ENCODE measurements at regions not wholly inside any gene's neighbourhood (a gene's known extent, or its start where the extent isn't known, plus 50 kb on each side); places are given as distances from the start of the nearest gene placed in this dataset.
"Not testable (repeated sequence)": the region's sequence is repeated elsewhere in the genome, so short reads cannot be mapped to it uniquely, and the experiment has no call there.

DNA sequence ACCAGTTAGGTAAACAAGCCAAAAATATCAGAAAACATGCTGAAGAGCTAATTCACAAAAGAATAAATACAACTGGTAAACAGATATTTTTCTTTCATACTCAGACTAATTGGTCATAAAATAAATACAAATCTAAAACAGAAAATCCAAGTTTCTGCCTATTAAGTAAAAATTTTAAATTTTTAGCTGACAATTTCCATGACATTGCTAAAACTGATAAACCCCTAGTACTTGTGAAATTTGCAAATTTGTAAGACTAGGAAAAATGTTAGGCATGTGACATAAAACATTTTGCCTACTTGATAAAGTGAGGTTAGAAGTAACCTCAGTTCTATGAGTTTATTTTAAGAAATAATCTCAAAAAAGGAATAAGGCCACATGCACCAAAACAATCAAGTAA is 356.1 kb downstream of the LRATD1 start:
- DNase-seq (ENCODE audit: low read depth): no peak

DNA sequence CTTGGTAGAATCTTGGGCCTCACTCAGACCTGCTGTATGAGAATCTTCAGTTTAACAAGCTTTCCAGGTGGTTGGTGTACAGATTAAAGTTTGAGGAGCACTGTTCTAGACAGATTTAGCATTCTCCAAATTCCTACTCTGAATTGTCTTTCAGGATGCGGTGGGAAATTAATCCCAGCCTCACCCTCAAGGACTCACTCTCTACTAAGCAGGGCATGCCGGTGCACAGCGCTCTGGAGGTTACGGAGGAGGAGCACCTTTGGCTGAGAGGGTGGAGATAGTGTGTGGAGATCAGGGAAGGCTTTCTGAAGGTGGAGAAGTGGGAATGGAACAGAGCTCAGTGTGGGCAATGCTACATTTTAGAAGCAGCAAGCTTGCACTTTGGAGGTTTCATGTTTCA is 359.2 kb downstream of the LRATD1 start:
- DNase-seq (ENCODE audit: low read depth): no peak

DNA sequence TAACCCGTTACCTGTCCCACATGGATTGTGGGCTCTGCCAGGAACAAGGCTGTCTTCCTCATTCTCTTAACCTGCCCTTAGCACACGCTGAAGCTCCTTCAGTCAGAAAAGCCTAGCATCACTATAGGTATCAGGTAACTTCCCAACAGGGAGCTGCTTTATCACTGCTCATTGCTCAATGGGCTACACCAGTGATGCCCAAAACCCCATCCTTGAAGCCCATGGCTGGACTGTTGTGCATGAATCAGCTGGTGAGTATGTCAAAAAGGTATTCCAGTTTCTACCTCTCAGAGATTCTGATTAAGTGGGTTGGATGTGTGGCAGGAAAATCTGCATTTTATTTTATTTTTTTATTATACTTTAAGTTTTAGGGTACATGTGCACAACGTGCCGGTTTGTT is 362.2 kb downstream of the LRATD1 start:
- DNase-seq (ENCODE audit: low read depth): no peak

DNA sequence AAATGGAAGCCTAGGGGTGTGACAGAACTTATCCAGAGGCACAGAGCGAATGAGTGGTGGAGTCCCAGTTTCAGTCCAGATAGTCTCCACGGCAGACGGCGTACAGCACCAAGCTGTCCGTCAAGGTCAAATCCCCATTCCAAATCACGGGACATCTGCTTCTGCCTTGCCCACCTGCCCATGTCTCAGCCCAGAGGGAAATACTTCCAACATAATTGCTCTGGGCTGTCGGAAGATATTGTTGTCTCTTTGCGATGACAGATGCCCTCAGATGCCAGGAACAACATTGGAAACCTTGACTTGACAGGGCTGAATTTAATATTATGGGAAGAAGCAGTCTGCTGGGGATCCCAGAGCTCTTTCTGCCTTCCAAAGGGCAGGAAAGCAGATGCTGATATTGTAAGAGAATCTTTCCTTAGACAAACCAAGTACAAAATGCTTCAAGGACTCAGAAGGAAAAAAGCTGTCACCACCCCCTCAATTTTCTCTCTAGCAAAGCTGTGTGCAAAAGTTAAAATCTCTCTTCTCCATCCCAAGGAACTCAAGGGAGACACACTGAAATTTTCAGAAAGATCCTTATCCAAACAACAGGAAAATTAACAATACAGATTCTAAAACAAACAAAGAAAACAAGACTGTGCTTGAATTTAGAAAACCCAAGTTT is 364.0 kb downstream of the LRATD1 start:
- no peak for DNase-seq (ENCODE audit: low read depth)

DNA sequence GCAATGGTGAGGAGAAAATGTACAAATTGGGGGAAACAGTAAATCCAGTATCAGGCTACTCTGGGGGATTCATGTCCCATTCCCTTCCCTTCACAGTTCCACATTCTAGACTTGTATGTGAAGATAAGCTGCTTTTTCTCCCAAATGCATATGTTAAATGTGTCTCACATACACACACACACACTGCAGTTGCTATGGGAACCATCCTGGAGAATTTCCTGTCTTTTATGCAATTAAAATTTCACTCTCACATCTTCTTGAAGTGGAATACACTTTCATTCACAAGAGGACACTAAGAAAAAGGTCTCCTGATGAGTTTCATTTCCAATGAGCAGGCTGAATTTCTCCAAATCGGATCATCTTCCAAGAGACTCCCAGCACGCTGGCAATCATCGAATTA is 366.0 kb downstream of the LRATD1 start:
- DNase-seq (ENCODE audit: low read depth): no peak

DNA sequence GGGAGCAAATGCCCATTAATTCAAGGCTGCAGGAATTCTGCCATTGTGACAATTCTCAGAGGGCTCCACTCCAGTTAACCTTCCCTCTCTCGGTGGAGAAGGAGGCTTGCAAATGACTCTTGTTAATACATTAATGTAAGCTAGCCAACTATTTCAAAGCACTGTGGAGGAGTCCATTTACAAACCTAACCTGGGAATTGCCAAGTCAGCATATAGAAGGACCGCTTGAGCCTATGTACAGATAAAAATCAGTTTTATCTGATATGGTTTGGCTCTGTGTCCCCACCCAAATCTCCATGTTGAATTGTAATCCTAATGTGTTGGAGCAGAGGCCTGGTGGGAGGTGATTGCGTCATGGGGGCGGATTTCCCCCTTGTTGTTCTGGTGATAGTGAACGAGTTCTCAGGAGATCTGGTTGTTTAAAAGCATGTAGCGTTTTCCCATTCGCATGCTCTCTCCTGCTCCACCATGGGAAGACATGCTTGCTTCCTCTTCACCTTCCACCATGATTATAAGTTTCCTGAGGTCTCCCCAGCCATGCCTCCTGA is 366.7 kb downstream of the LRATD1 start:
- DNase-seq (ENCODE audit: low read depth): no peak

DNA sequence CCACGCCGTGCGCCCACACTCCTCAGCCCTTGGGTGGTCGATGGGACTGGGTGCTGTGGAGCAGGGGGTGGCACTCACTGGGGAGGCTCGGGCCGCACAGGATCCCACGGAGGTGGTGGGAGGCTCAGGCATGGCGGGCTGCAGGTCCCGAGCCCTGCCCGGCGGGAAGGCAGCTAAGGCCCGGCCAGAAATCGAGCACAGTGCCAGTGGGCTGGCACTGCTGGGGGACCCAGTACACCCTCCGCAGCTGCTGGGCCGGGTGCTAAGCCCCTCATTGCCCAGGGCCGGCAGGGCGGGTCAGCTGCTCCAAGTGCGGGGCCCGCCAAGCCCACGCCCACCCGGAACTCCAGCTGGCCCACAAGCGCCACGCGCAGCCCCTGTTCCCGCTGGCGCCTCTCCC is 370.0 kb downstream of the LRATD1 start:
- not testable (repeated sequence) for DNase-seq (ENCODE audit: low read depth)

DNA sequence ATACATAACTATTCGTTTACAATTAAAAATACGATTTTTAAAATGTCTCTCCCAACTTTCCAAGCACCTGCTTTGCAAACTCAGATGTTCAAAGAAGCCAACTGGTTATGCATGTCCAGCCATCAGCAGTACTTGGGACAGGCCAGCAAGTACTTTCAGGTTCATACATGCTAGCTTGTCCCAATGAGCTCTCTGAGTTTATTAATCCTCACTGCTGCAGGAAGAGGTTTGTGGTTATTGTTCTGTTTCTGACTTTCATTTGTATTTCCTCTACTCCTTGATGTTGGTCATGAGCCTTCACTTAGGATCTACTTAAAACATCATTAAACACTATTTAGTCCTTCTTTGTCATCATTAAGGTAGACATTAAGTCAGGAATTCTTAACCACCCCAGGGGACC is 374.1 kb downstream of the LRATD1 start:
- no peak for DNase-seq (ENCODE audit: low read depth)

DNA sequence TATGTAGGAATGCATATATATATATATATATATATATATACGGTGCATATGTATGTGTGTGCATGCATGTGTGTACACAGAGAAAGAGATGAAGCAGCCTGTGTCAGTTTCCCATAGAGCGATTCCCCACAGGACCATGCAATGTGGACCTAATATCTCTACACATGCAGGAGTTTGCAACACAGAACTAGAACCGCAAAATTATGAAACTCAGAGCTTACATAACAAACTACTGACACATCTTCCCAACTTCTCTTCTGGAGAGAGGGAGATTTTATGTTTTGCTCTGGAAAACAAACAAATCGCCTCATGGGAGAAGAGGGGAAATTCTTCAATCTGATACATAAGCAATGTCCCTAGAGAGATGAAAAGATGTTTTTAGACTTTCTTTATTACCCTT is 377.2 kb downstream of the LRATD1 start:
- no peak for DNase-seq (ENCODE audit: low read depth)

DNA sequence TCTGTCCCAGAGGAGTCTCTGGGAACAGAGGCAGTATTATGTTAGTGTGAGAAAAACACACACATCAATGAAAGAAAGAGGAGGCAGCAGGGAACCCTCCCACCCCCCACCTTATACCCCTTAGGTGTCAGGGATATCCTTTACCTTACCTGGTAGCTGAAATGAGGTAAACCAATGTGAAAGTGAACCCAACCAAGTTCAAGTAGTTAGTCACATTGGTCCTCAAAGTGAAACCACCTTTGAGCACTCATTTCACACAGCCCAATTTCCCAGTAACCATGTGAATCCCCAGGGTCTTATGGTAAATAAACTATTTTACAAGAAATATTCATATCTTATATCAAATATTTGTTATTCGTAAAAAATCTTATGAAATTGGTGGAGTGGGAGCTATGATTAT is 377.8 kb downstream of the LRATD1 start:
- DNase-seq (ENCODE audit: low read depth): no peak

DNA sequence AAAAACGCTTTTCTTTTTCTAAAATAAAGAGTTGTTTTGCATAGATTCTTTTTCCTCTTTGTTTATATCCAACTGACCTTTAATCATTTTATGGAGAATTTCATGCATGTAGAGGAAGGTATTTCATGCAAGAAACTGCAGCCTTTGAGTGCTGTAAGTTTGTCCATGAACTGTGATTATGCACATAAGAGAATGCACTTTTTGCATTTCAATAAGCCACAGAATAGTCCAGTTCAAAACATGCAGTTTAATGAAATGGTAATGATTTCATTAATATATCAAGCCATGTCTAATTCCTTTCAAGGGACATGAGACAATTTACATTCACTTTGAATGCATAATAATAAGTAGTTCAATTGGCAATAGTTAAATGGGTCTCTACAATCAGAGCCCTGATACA is 386.3 kb downstream of the LRATD1 start:
- DNase-seq (ENCODE audit: low read depth): no peak

DNA sequence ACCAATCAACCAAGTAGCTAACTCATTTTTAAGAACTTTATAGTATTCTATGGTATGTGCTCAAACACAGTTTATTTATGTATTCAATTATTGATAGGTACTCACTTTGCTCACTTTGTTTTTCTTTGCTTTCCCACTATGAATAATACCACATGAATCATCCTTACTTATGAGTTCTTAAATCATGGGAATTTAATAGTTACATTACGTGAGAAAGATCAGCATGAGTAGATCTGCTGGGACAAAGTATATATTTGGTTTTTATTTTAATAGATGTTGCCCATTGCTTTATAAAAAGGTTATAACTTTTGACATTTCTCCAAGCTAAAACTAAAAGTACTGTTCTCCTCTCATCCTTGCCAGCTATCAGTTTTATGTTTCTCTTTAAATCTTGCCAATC is 390.7 kb downstream of the LRATD1 start:
- DNase-seq (ENCODE audit: low read depth): no peak

DNA sequence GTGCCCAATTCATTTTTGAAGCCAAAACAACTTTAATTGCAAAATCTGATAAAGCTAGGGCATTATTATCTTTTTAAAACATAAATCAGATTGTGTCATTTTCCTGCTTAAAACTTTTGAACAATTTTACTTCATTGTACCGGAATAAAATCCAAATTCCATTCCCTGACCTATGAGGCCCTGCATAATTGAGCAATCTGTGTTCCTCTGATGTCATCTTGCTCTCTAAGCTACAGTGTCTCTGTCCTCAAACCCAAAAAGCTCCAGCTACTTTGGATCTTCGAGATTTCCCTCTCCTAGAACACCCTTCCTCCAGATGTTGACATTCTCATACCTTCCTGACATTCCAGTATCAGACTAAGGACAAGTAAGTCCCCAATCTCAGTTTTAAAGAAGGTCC is 395.9 kb downstream of the LRATD1 start:
- no peak for DNase-seq (ENCODE audit: low read depth)

DNA sequence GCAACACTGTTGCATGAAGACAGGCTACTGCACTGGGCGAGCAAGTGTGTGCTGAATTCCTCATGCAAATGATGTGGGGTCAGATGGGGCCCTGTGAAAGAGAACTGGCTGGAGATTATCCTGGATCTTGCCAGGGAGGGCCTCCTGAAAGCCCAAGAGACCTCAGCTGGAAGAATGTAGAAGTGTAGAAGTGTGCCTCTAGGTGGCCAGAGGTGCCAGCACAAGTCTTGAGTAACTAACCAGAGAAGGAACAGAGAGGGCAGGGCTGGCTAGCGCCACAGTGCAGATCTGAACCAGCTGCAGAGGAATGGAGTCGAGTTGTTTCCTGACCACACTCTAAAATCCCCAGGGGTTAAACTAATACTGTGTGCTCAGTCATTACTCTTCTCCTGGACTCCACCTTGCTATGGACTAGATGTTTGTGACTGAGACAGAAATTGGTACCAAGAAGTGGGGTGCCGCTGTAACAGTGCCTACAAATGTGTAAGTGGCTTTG is 399.3 kb downstream of the LRATD1 start:
- no peak for DNase-seq (ENCODE audit: low read depth)

DNA sequence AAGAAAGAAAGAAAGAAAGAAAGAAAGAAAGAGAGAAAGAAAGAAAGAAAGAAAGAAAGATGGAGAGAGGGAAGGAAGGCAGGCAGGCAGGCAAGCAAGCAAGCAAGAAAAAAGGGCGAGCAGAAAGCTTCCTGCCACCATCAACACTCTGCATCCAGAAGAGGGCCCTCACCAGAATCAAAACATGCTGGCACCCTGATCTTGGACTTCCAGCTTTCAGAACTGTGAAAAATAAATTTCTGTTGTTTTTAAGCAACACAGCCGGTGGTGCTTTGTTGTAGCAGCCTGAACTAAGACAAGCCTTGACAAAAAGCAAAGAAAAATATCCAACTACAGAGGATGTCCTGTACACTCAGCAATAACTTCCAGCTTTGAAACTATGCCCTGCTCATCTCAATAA is 401.7 kb downstream of the LRATD1 start:
- no peak for DNase-seq (ENCODE audit: low read depth)

DNA sequence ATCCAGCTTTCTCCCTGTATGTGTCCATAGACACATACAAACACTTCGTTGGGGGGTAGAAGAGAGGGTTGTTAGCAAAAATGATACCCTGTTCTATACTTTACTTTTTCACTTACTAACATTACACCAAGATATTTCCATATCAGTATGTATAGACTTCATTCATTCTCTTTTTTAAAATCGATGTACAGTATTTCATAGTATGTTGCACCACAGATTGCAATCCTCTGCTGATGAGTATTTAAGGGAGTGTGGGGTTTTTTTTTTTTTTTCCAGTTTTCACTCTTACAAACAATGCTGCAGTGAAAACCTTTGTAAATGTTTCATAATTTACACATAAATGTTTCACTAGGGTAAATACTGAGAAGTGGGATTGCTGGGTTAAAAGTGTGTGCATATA is 402.3 kb downstream of the LRATD1 start:
- no peak for DNase-seq (ENCODE audit: low read depth)

DNA sequence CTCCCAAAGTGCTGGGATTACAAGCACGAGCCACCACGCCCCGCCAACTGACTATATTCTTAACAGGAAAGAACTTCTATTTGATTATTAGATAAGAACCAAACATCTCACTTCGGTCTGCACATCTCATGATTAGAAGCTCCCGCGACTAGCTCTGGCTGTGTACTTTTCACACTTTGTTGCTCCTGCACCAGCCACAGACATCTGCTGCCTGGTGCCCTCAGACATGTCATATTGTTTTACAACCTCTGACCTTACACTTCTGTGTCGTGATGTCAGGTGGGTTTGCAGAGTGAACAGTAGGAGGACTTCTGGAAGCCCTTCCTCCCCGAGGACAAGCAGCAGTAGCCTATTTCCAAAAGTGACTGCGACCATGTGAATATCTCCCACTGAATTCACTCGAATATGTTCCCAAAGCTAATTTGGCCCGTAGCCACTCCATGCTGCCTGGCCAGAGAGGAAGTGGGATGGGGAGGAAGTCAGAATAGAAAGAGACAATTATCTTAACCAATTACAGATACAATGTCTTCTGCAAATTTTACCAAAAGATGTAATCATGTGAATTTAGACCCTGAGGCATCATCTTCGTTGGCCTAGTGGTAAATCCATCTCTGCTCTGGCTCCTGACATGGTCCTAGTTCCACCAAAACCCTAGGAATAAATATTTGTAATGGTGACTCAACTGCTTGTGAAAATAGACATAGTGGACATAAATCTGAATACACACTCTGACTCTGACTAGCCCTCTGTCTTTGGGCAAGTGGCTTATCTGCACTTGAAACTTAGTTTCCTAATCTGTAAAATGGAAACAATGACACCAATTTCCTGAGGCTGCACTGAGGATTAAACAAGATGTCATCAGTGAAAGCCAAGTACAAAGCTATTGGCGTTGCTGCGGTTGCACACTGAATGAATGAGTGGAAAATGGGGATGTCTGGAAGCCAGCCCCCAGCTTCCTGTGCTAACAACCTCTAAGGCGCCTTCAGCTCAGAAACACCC is 406.1 kb downstream of the LRATD1 start:
- no peak for DNase-seq (ENCODE audit: low read depth)

DNA sequence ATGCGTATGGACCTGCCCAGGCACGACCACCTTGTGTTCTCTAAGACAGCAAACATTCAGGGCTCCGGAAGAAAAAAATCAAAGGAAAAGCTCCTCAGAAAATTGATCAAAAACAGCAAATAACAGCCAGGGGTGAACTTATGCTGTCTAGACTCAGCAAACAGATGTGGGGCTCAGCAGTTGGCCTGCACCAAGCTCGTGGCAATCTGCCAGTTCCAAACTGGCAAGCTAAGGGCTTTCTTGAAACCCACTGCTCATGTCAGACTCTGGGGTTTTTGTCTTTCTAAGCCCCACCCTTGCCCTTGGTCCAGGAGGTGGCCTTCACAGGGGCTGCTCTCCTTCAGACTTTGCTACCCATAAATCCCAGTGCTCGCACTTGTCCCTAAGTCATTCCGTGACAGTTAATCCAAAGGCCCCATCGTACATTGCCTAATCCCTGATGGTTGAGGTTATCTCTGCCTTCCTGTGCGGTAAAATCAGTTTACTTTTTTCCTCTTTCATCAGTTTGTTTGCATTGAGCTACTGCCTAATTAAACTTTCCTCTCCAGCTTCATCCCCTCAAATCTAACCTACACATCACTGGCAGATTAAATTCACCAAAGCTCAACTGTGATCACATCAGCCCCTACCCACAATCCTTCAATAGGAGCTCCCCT is 408.0 kb downstream of the LRATD1 start:
- no peak for DNase-seq (ENCODE audit: low read depth)

DNA sequence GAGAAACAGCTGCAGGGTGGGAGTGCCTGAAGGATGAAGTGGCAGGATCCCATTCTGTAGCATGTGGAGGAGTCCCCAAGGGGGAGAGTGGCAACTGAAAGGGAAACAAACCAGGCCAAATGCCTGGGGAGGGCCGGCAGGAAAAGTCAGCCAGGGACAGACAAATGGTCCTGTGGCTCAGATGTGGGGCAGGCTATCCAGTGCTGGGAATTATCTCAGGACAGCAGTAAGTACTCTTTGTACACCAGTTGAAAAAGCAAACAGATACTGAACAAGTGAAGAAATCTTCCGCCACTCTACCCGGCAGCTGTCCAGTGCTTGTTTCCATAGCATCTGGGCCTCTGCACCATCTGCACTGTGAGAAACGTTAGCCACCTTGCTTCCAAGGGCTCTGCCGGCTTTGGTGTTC is 408.9 kb downstream of the LRATD1 start:
- DNase-seq (ENCODE audit: low read depth): no peak

DNA sequence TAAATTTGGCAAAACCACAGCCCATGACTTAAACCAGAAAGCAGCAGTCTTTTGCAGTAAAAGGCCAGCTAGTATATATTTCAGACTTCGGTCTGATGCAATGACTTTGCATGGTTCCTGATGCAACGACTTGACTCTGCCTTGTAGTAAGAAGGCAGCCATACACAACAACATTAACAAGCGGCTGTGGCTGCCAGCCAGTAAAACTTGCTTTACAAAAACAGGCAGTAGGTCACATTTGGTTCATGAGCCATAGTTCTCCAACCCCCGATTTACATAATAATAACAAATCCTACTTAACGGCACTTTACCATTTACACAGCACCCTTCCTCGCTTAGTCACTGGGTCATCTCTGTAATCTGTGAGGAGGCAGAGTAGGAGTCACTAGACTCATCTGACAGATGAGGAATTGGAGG is 410.3 kb downstream of the LRATD1 start:
- no peak for DNase-seq (ENCODE audit: low read depth)

DNA sequence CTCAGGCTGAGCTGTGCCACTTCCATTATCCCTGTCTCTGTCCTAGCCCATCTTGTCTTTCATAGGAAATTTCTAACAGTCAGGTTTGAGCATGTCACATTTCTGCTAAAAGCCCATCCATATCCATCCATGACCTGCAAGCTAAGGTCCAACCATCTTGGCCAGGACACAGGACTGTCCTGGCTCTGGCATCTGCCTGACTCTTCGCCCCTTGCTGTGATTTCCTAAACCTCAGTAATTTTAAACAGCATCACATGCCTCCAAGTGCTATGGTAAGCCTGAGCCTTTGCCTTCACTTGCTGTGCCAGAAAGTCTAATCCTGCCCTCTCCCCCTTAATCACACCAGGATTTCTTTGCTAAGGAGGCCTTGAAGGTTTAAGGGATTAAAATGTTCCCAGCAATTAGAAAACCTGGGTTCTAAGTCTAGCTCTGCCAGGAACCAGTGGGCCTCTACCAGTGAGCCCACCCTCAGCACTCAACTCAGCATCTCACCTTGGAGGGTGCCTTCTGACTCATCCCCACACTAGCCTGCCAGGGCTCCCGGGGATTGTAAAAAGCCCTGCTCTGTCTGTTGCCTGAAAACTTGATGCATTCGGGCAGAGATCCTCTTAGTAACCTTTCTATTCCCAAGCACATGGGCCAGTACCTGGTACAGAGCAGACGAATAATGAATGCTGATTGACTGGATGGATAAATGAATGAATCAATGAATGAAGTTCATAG is 411.0 kb downstream of the LRATD1 start:
- DNase-seq (ENCODE audit: low read depth): no peak

DNA sequence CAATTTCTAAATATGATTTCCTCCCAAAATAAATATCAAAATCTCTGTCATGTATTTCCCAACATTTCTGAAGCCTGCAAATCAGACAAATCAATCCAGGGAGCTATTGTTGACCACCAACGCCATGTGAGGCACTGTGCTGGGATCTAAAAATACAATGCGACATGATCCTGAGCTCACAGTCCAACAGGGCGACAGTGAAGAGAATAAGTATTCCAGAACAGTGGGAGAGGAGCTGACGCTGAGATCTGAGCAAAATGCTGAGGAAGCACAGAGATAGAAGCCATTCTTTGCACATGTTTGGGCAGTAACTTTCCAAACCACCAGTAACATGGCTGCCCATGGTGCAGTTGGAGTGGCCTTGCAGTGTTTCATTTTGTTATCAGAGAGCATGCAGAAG is 412.5 kb downstream of the LRATD1 start:
- no peak for DNase-seq (ENCODE audit: low read depth)

Data from HS-27A (cell line).